GM18858 (cell line): ENCODE measurements at regions not wholly inside any gene's neighbourhood (a gene's known extent, or its start where the extent isn't known, plus 50 kb on each side); places are given as distances from the start of the nearest gene placed in this dataset.

Experiments
- ATAC-seq: cut with Tn5 transposase; IDR thresholded peaks from one replicate; pipeline ENCODE4 v1.9.1; 2021; ENCODE audit not compliant: unreplicated experiment

- peak; percentile 66 for ATAC-seq
Observed at GRCh38 chr5:35436400-35437057, 181.1 kb upstream of the SPEF2 start.

GRCh38 chr5:35430381-35431162 is 187.1 kb upstream of the SPEF2 start:
- ATAC-seq = no peak

GRCh38 chr5:35420200-35420599 is 189.9 kb upstream of the PRLR start:
- ATAC-seq = no peak

GRCh38 chr5:35417040-35417439 is 186.8 kb upstream of the PRLR start:
- ATAC-seq = no peak

GRCh38 chr5:35416217-35416988 is 186.1 kb upstream of the PRLR start:
- no peak for ATAC-seq

GRCh38 chr5:35415309-35415708 is 185.0 kb upstream of the PRLR start:
- ATAC-seq = no peak

GRCh38 chr5:35409361-35409760 is 179.1 kb upstream of the PRLR start:
- no peak for ATAC-seq

GRCh38 chr5:35408146-35408545 is 177.9 kb upstream of the PRLR start:
- no peak for ATAC-seq

GRCh38 chr5:35407697-35408096 is 177.4 kb upstream of the PRLR start:
- no peak for ATAC-seq

- ATAC-seq = no peak
Observed at GRCh38 chr5:35405938-35406337, 175.7 kb upstream of the PRLR start.

- no peak for ATAC-seq
Observed at GRCh38 chr5:35404701-35405100, 174.4 kb upstream of the PRLR start.

GRCh38 chr5:35393901-35394300 is 163.6 kb upstream of the PRLR start:
- no peak for ATAC-seq

GRCh38 chr5:35384658-35385057 is 154.4 kb upstream of the PRLR start:
- ATAC-seq = no peak

- no peak for ATAC-seq
Observed at GRCh38 chr5:35383041-35383440, 152.8 kb upstream of the PRLR start.

GRCh38 chr5:35377653-35378052 is 147.4 kb upstream of the PRLR start:
- no peak for ATAC-seq

- ATAC-seq = no peak
Observed at GRCh38 chr5:35374584-35374983, 144.3 kb upstream of the PRLR start.

GRCh38 chr5:35373249-35373648 is 143.0 kb upstream of the PRLR start:
- ATAC-seq = no peak

- ATAC-seq = no peak
Observed at GRCh38 chr5:35372482-35372881, 142.2 kb upstream of the PRLR start.

- ATAC-seq = no peak
Observed at GRCh38 chr5:35371951-35372426, 141.7 kb upstream of the PRLR start.

- no peak for ATAC-seq
Observed at GRCh38 chr5:35370871-35371270, 140.6 kb upstream of the PRLR start.

GRCh38 chr5:35369965-35370790 is 139.9 kb upstream of the PRLR start:
- ATAC-seq = no peak
